ENCODE measurements at regions not wholly inside any gene's neighbourhood (a gene's known extent, or its start where the extent isn't known, plus 50 kb on each side); places are given as distances from the start of the nearest gene placed in this dataset.

DNA sequence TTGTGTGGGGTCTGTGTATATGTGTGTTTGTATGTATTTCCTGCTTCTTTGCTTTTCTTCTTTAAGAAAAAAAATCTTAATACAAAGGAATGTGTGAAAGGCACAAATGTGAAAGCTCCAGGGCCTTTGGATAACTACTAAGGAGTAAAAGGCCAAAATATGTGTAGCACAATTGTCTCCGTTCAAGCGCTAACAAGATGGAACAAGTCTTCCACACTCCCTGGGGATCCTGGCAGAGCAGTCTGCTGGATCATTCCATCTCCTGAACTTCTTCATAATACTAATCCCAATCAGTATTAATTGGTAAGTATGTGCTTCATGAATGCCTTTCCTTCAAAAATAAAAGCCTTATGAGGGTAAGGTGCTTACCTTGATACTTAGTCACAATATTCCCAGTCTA lies 462.5 kb upstream of the TBX3 start:
- TF ChIP-seq, protein P1, sequence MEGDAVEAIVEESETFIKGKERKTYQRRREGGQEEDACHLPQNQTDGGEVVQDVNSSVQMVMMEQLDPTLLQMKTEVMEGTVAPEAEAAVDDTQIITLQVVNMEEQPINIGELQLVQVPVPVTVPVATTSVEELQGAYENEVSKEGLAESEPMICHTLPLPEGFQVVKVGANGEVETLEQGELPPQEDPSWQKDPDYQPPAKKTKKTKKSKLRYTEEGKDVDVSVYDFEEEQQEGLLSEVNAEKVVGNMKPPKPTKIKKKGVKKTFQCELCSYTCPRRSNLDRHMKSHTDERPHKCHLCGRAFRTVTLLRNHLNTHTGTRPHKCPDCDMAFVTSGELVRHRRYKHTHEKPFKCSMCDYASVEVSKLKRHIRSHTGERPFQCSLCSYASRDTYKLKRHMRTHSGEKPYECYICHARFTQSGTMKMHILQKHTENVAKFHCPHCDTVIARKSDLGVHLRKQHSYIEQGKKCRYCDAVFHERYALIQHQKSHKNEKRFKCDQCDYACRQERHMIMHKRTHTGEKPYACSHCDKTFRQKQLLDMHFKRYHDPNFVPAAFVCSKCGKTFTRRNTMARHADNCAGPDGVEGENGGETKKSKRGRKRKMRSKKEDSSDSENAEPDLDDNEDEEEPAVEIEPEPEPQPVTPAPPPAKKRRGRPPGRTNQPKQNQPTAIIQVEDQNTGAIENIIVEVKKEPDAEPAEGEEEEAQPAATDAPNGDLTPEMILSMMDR (conservative IDR thresholded peaks at IDR 0.05 in 1 of 2, IDR thresholded peaks at IDR 0.05 in 1 of 2; ENCODE audit: low read depth in 1 of 2, low read length in 2 of 2), result no peak
- no peak for TF ChIP-seq EZH2 (IDR thresholded peaks at IDR 0.05; ENCODE audit: low read length, missing control alignments)

Measured in fibroblast of lung (primary cell).